ENCODE measurements at regions not wholly inside any gene's neighbourhood (a gene's known extent, or its start where the extent isn't known, plus 50 kb on each side); places are given as distances from the start of the nearest gene placed in this dataset.
"Not testable (repeated sequence)": the region's sequence is repeated elsewhere in the genome, so short reads cannot be mapped to it uniquely, and the experiment has no call there.

DNA sequence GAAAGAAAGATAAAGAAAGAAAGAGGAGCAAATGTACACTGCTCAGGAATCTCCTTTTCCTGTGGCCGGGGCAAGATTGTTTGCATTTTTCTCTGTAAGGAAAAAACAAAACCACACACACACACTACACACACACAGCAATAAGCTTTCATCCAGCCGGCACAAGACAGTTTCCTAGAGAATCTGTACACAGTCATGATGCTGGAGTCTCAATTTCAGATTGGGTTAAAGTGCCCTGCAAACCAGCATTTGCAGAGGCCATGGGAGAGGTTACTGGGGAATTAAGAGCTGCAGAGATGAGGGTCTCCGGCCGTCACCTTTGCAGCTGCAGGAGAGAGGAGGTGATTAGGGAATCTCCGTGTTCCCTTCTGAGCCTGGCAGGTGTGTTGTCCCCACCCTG, 1607.5 kb downstream of the RPIA start:
- DNase-seq = not testable (repeated sequence)

GRCh38 chr2:90322982-90323381, 1631.5 kb downstream of the RPIA start:
- DNase-seq = not testable (repeated sequence)

- not testable (repeated sequence) for DNase-seq
These were observed 1632.4 kb downstream of the RPIA start for GRCh38 chr2:90323612-90324558.

DNA sequence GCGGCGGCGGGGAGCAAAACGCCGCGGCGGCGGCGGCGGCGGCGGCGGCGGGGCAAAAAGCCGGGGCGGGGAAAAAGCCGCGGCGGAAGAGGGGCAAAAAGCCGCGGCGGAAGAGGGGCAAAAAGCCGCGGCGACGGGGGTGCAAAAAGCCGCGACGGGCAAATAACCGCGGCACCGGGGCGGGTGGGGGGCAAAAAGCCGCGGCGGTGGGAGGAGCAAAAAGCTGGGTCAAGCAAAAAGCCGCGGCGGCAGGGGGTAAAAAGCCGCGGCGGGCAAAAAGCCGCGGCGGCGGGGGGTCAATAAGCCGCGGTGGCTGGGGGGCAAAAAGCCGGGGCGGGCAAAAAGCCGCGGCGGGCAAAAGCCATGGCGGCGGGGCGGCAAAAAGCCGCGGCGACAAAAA, 1633.2 kb downstream of the RPIA start:
- not testable (repeated sequence) for DNase-seq

GRCh38 chr2:90325796-90326353, 1634.4 kb downstream of the RPIA start:
- DNase-seq = not testable (repeated sequence)

- DNase-seq = not testable (repeated sequence)
These were observed 1664.1 kb downstream of the RPIA start for GRCh38 chr2:90355546-90355945.

GRCh38 chr2:90359344-90359743, 1667.9 kb downstream of the RPIA start:
- DNase-seq = not testable (repeated sequence)

GRCh38 chr2:90359887-90360730, 1668.6 kb downstream of the RPIA start:
- not testable (repeated sequence) for DNase-seq

- DNase-seq = not testable (repeated sequence)
These were observed 1669.2 kb downstream of the RPIA start for GRCh38 chr2:90360731-90361035.
